ENCODE measurements at regions not wholly inside any gene's neighbourhood (a gene's known extent, or its start where the extent isn't known, plus 50 kb on each side); places are given as distances from the start of the nearest gene placed in this dataset.

DNA sequence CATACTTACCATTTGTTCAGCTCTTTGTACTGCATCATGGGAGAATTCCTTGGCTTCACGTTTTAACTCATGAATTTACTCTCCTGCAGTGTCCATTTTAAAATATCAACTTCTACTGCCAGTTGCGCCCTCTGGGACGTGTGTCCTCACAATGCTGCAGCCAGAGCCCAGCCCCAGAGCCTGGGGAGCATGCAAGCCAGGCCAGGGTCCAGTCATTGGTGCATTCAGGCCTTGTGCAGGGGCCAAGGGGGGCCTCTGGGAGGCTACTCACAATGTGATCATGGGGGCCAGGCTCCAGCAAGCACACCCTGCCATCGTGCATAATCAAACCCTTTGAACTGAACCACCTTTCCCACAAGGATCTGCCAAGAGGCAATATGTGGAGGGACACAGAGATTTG is 105.6 kb upstream of the CCDC112 start:
- no peaks in the 10 kb centered on the region for H3K27me3 ChIP-seq (replicated peaks; ENCODE audit: control insufficient read depth, insufficient read depth, low read length)
- H3K4me1 ChIP-seq (ENCODE audit: control insufficient read depth, insufficient read depth, low read length): peaks cover 29% of the 10 kb centered on the region
- H3K36me3 ChIP-seq (ENCODE audit: control insufficient read depth, insufficient read depth, low read length, severe bottlenecking): no peaks in the 10 kb centered on the region
- DNase-seq (ENCODE audit: low read depth): no peak
- no peaks in the 10 kb centered on the region for H3K9me3 ChIP-seq (ENCODE audit: control insufficient read depth, low read length)
- H3K4me3 ChIP-seq (ENCODE audit: low read length): no peak overlapping the region
- H3K9ac ChIP-seq (ENCODE audit: low read length): no peak overlapping the region

GRCh38 chr5:115398719-115399118 is 102.3 kb upstream of the CCDC112 start:
- Histone ChIP-seq H3K9me3 (ENCODE audit: control insufficient read depth, low read length) (no peaks in the 10 kb centered on the region), H3K9ac (ENCODE audit: low read length) (no peak overlapping the region), H3K36me3 (ENCODE audit: control insufficient read depth, insufficient read depth, low read length, severe bottlenecking) (no peaks in the 10 kb centered on the region), H3K4me1 (ENCODE audit: control insufficient read depth, insufficient read depth, low read length) (peaks cover 21% of the 10 kb centered on the region), H3K4me3 (ENCODE audit: low read length) (no peak overlapping the region), H3K27me3 (replicated peaks; ENCODE audit: control insufficient read depth, insufficient read depth, low read length) (no peaks in the 10 kb centered on the region)
- DNase-seq (ENCODE audit: low read depth): peak; percentile 92

GRCh38 chr5:115396688-115397087 is 100.2 kb upstream of the CCDC112 start:
- no peaks in the 10 kb centered on the region for H3K36me3 ChIP-seq (ENCODE audit: control insufficient read depth, insufficient read depth, low read length, severe bottlenecking)
- H3K9ac ChIP-seq (ENCODE audit: low read length): no peak overlapping the region
- peaks cover 17% of the 10 kb centered on the region for H3K4me1 ChIP-seq (ENCODE audit: control insufficient read depth, insufficient read depth, low read length)
- H3K27me3 ChIP-seq (replicated peaks; ENCODE audit: control insufficient read depth, insufficient read depth, low read length): no peaks in the 10 kb centered on the region
- no peaks in the 10 kb centered on the region for H3K9me3 ChIP-seq (ENCODE audit: control insufficient read depth, low read length)
- no peak for DNase-seq (ENCODE audit: low read depth)
- no peak overlapping the region for H3K4me3 ChIP-seq (ENCODE audit: low read length)

GRCh38 chr5:115396081-115396480 is 99.6 kb upstream of the CCDC112 start:
- no peak overlapping the region for H3K9ac ChIP-seq (ENCODE audit: low read length)
- H3K4me3 ChIP-seq (ENCODE audit: low read length): no peak overlapping the region
- H3K27me3 ChIP-seq (replicated peaks; ENCODE audit: control insufficient read depth, insufficient read depth, low read length): no peaks in the 10 kb centered on the region
- H3K4me1 ChIP-seq (ENCODE audit: control insufficient read depth, insufficient read depth, low read length): peaks cover 16% of the 10 kb centered on the region
- H3K9me3 ChIP-seq (ENCODE audit: control insufficient read depth, low read length): no peaks in the 10 kb centered on the region
- no peaks in the 10 kb centered on the region for H3K36me3 ChIP-seq (ENCODE audit: control insufficient read depth, insufficient read depth, low read length, severe bottlenecking)
- no peak for DNase-seq (ENCODE audit: low read depth)

- Histone ChIP-seq H3K27me3 (replicated peaks; ENCODE audit: control insufficient read depth, insufficient read depth, low read length) (no peaks in the 10 kb centered on the region), H3K9ac (ENCODE audit: low read length) (no peak overlapping the region), H3K4me1 (ENCODE audit: control insufficient read depth, insufficient read depth, low read length) (peaks cover 16% of the 10 kb centered on the region), H3K9me3 (ENCODE audit: control insufficient read depth, low read length) (no peaks in the 10 kb centered on the region), H3K36me3 (ENCODE audit: control insufficient read depth, insufficient read depth, low read length, severe bottlenecking) (no peaks in the 10 kb centered on the region), H3K4me3 (ENCODE audit: low read length) (no peak overlapping the region)
- DNase-seq (ENCODE audit: low read depth): no peak
Observed at GRCh38 chr5:115394531-115394930, 98.1 kb upstream of the CCDC112 start.

- Histone ChIP-seq H3K9ac (ENCODE audit: low read length) (no peak overlapping the region), H3K4me1 (ENCODE audit: control insufficient read depth, insufficient read depth, low read length) (peaks cover 24% of the 10 kb centered on the region), H3K4me3 (ENCODE audit: low read length) (no peak overlapping the region), H3K27me3 (replicated peaks; ENCODE audit: control insufficient read depth, insufficient read depth, low read length) (no peaks in the 10 kb centered on the region), H3K36me3 (ENCODE audit: control insufficient read depth, insufficient read depth, low read length, severe bottlenecking) (no peaks in the 10 kb centered on the region), H3K9me3 (ENCODE audit: control insufficient read depth, low read length) (no peaks in the 10 kb centered on the region)
- no peak for DNase-seq (ENCODE audit: low read depth)
Observed at GRCh38 chr5:115393239-115393638, 96.8 kb upstream of the CCDC112 start.

- no peaks in the 10 kb centered on the region for H3K9me3 ChIP-seq (ENCODE audit: control insufficient read depth, low read length)
- H3K36me3 ChIP-seq (ENCODE audit: control insufficient read depth, insufficient read depth, low read length, severe bottlenecking): no peaks in the 10 kb centered on the region
- no peak overlapping the region for H3K4me3 ChIP-seq (ENCODE audit: low read length)
- H3K27me3 ChIP-seq (replicated peaks; ENCODE audit: control insufficient read depth, insufficient read depth, low read length): no peaks in the 10 kb centered on the region
- DNase-seq (ENCODE audit: low read depth): peak; percentile 67
- H3K4me1 ChIP-seq (ENCODE audit: control insufficient read depth, insufficient read depth, low read length): peaks cover 24% of the 10 kb centered on the region
- H3K9ac ChIP-seq (ENCODE audit: low read length): no peak overlapping the region
Observed at GRCh38 chr5:115392611-115393010, 96.2 kb upstream of the CCDC112 start.

DNA sequence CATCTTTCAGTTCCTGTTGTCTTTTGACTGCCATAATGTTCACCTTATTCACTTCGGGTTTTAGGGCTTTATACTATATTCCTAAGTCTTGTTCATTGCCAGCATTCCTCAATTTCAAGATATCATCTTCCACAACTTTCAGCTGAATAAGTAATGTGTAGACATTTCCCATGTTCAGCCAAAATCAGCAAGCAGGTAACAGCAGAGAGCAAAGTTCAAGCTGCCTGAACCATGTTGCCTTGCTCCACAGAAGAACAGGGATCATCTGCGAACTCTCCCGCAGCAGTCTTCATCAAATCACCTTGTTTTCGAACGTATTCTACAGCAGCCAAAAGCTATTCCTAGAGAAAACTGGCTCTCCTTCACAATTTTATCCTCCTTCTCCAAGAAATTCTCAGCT is 95.3 kb upstream of the CCDC112 start:
- Histone ChIP-seq H3K9me3 (ENCODE audit: control insufficient read depth, low read length) (no peaks in the 10 kb centered on the region), H3K4me1 (ENCODE audit: control insufficient read depth, insufficient read depth, low read length) (peaks cover 24% of the 10 kb centered on the region), H3K36me3 (ENCODE audit: control insufficient read depth, insufficient read depth, low read length, severe bottlenecking) (no peaks in the 10 kb centered on the region), H3K4me3 (ENCODE audit: low read length) (no peak overlapping the region), H3K9ac (ENCODE audit: low read length) (no peak overlapping the region), H3K27me3 (replicated peaks; ENCODE audit: control insufficient read depth, insufficient read depth, low read length) (no peaks in the 10 kb centered on the region)
- DNase-seq (ENCODE audit: low read depth): no peak

GRCh38 chr5:115389799-115390382 is 93.4 kb upstream of the CCDC112 start:
- Histone ChIP-seq H3K36me3 (ENCODE audit: control insufficient read depth, insufficient read depth, low read length, severe bottlenecking) (no peaks in the 10 kb centered on the region), H3K9ac (ENCODE audit: low read length) (no peak overlapping the region), H3K4me1 (ENCODE audit: control insufficient read depth, insufficient read depth, low read length) (peaks cover 24% of the 10 kb centered on the region), H3K27me3 (replicated peaks; ENCODE audit: control insufficient read depth, insufficient read depth, low read length) (no peaks in the 10 kb centered on the region), H3K9me3 (ENCODE audit: control insufficient read depth, low read length) (no peaks in the 10 kb centered on the region), H3K4me3 (ENCODE audit: low read length) (no peak overlapping the region)
- no peak for DNase-seq (ENCODE audit: low read depth)

DNA sequence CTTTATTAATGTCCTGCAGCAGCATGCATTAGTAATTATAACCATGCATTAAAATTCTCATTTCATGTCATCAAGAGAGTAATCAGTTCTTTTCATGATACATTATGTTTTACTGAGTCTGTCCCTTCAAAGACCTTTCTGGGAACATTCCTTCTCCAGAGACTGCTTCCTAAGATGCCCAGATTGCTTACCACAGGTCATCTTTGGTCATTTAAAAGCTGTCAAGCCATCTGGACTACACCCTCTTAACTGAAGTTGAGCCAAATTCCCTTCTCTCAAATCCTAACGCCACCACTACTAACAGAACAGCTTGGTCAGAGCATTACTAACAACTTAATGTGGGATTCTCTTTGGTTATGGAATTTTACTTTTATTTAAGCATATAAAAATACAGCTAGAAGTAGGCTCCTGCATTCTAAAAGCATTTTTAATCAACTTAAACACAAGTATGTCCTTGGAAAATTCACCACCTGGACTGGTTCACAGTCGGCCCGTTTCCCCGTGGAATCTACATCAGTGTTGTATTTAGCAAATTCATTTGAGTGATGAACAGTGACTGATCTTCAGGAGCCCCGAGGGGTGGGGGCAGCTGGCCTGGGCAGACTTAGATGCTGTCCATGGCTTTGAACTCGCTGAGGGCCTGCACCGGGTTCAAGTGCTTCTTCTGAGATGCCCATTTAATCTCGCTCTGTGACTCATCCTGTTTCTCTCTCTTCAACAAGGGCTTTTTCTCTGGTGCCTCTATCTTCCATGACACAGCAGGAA is 92.8 kb upstream of the CCDC112 start:
- no peaks in the 10 kb centered on the region for H3K36me3 ChIP-seq (ENCODE audit: control insufficient read depth, insufficient read depth, low read length, severe bottlenecking)
- H3K4me3 ChIP-seq (ENCODE audit: low read length): no peak overlapping the region
- no peak overlapping the region for H3K9ac ChIP-seq (ENCODE audit: low read length)
- H3K27me3 ChIP-seq (replicated peaks; ENCODE audit: control insufficient read depth, insufficient read depth, low read length): no peaks in the 10 kb centered on the region
- H3K4me1 ChIP-seq (ENCODE audit: control insufficient read depth, insufficient read depth, low read length): peaks cover 24% of the 10 kb centered on the region
- peak; percentile 36 for DNase-seq (ENCODE audit: low read depth)
- H3K9me3 ChIP-seq (ENCODE audit: control insufficient read depth, low read length): no peaks in the 10 kb centered on the region

DNA sequence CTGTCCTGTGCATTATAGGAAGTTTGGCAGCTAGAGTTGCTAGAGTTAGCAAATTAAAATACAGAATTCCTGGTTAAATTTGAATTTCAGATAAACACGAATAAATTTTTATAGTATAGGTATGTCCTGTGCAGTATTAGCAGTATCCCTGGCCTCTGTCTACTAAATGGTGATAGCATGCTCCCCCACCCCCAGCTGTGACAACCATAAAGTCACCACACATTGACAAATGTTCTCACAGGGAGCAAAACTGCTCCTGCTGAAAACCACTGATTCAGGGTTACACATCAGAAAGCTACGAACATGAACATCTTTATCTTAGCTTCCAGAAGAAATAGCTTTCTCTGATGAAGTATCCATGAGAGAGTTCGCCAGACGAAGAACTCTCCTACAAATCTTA is 91.8 kb upstream of the CCDC112 start:
- Histone ChIP-seq H3K9me3 (ENCODE audit: control insufficient read depth, low read length) (no peaks in the 10 kb centered on the region), H3K4me3 (ENCODE audit: low read length) (no peak overlapping the region), H3K27me3 (replicated peaks; ENCODE audit: control insufficient read depth, insufficient read depth, low read length) (no peaks in the 10 kb centered on the region), H3K36me3 (ENCODE audit: control insufficient read depth, insufficient read depth, low read length, severe bottlenecking) (no peaks in the 10 kb centered on the region), H3K9ac (ENCODE audit: low read length) (no peak overlapping the region), H3K4me1 (ENCODE audit: control insufficient read depth, insufficient read depth, low read length) (peaks cover 18% of the 10 kb centered on the region)
- DNase-seq (ENCODE audit: low read depth): no peak

GRCh38 chr5:115387816-115388215 is 91.4 kb upstream of the CCDC112 start:
- Histone ChIP-seq H3K9ac (ENCODE audit: low read length) (no peak overlapping the region), H3K36me3 (ENCODE audit: control insufficient read depth, insufficient read depth, low read length, severe bottlenecking) (no peaks in the 10 kb centered on the region)
- no peak for DNase-seq (ENCODE audit: low read depth)

More at GRCh38 chr5:115387816-115388215, 91.4 kb upstream of the CCDC112 start:
- H3K4me1 ChIP-seq (ENCODE audit: control insufficient read depth, insufficient read depth, low read length): peaks cover 14% of the 10 kb centered on the region
- no peak overlapping the region for H3K4me3 ChIP-seq (ENCODE audit: low read length)
- H3K9me3 ChIP-seq (ENCODE audit: control insufficient read depth, low read length): no peaks in the 10 kb centered on the region
- no peaks in the 10 kb centered on the region for H3K27me3 ChIP-seq (replicated peaks; ENCODE audit: control insufficient read depth, insufficient read depth, low read length)

All from adipocyte (in vitro differentiated cells).